CD4-positive, alpha-beta T cell treated with Interleukin-10 for 1 hour (primary cell): ENCODE measurements at regions not wholly inside any gene's neighbourhood (a gene's known extent, or its start where the extent isn't known, plus 50 kb on each side); places are given as distances from the start of the nearest gene placed in this dataset.
"Not testable (repeated sequence)": the region's sequence is repeated elsewhere in the genome, so short reads cannot be mapped to it uniquely, and the experiment has no call there.

Experiments used
- DNase-seq: peaks from one replicate; pipeline ENCODE4 v3.0.0-alpha.2; 2020

- DNase-seq, result no peak
These were observed 89.2 kb upstream of the PCED1B start for GRCh38 chr12:46990211-46990610.

- DNase-seq, result not testable (repeated sequence)
These were observed 87.4 kb upstream of the PCED1B start for GRCh38 chr12:46992051-46992450.

GRCh38 chr12:46998811-46999368 lies 80.5 kb upstream of the PCED1B start:
- DNase-seq, result no peak

DNA sequence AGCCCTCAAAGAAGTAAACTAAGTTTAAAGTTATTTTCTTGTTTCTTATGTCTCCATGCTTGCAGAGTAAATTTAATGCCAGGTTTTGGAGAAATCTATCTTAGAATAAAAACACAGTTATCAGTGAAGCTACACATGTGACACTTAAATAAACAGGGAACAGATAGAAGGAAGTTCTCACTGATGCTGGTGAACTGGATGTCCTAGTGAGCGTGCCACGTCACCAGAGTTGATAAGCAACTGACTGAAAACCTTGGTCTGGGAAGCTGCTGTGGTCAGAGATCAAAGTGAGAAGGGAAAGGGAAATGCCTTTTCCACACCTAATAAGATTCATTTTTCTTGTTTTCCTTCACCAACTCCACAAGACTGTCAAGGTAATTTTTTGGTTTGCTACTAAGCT lies 74.8 kb upstream of the PCED1B start:
- DNase-seq, result no peak

DNA sequence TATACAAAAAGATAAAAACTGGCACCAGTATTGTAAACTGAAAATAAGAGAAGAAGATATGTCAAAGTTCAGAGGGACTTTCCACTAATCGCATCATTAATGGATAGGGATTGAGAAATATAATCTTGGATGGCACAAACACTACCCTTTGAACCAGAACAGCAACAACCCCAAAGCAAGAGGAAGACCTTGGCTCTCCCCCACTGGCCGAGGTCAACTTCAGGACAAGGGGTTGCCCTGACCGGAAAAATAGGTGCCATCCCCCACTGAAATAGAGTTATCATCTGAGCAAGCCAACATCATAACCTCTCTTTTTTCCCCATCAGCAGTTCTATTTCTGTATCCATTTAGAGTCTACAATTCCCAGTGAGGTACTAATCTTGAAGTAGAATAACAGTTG lies 72.4 kb upstream of the PCED1B start:
- no peak for DNase-seq

GRCh38 chr12:47012552-47012951 lies 66.9 kb upstream of the PCED1B start:
- no peak for DNase-seq

DNA sequence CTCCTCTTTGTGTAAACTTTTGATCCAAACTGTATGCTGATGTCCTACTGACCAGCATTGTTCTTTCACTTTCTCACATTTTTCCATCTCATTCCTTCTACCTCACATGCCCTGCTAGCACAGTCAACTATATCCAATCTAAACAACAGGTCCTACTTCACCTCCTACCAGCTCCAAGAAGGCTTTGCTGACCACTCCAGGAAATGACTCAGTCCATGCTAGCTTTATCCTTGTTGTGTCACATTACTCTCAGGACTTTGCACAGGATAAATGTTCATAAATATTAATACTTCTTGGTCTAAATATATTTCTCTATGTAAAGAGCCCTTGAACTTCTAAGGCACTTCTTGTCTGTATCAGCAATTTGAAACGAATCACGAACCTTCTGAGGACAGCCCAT lies 64.9 kb upstream of the PCED1B start:
- DNase-seq, result no peak

- DNase-seq, result no peak
These were observed 64.0 kb upstream of the PCED1B start for GRCh38 chr12:47015381-47015780.

DNA sequence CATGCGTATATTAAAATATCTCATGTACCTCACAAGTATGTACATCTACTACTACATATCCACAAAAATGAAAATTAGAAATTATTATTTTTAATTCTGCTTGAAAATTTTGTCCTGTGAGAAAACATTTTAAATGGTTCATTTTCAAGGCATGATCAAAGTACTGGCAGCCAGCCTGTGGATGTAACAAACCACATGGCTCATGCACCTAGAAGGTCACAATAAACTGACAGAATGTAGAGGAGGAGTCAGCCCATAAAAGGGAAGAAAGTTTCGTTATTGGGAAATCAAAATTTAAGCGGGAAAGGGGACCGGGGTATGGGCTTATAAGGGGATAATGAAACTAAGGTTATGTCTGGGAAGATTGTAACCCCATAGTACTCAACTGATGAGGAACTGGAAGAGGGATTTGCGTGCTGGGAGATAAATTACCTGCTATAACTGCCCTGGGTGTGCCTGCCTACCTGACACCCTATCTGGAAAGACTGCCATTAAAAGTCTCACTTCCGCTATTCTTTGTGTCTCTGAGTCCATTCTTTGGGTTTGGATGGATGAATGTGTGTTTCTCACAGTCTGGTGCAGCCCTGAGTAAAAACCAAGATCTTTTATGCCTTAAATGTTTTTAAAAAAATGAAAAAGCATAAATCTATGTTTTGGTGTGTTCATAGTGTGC lies 62.2 kb upstream of the PCED1B start:
- DNase-seq, result no peak

GRCh38 chr12:47017901-47018475 lies 61.4 kb upstream of the PCED1B start:
- no peak for DNase-seq

- no peak for DNase-seq
These were observed 59.1 kb upstream of the PCED1B start for GRCh38 chr12:47020211-47020821.

GRCh38 chr12:47021298-47021697 lies 58.1 kb upstream of the PCED1B start:
- DNase-seq, result peak; percentile 64

DNA sequence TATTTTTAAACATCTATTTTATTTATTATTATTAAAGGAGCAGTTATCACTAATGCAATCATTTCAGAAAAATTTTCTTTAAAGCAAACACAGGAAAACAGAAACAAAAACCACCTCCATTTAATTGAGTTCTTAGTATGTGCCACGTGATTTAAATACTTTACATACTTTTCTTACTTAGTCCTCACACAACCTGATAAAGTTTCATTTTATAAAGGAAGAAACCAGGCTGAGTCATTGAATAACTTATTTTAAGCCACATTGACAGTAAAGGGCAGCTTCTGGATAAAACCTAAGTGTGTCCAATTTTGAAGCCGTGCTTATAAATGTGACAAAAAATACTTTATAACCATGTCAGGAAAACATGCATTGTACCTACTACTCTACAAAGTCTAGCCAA lies 57.1 kb upstream of the PCED1B start:
- no peak for DNase-seq

- no peak for DNase-seq
These were observed 56.1 kb upstream of the PCED1B start for GRCh38 chr12:47023311-47023710.

DNA sequence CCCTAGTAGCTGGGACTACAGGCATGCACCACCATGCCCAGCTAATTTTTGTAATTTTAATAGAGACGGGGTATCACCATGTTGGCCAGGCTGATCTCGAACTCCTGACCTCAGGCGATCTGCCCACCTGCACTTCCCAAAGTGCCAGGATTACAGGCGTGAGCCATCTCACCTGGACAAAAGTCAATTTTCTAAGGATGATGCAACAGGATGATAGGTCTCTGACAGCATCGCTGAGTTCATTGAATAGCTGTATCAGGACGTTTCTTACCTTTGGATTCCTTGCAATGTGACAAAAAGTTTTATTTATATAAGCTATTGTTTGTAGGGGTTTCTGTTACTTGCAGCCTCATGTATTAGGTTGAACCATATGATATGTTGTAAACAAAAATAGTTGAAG lies 55.5 kb upstream of the PCED1B start:
- DNase-seq, result no peak

GRCh38 chr12:47024463-47024862 lies 55.0 kb upstream of the PCED1B start:
- no peak for DNase-seq

GRCh38 chr12:47025349-47025748 lies 54.1 kb upstream of the PCED1B start:
- DNase-seq, result no peak

- DNase-seq, result no peak
These were observed 53.6 kb upstream of the PCED1B start for GRCh38 chr12:47025798-47026197.

DNA sequence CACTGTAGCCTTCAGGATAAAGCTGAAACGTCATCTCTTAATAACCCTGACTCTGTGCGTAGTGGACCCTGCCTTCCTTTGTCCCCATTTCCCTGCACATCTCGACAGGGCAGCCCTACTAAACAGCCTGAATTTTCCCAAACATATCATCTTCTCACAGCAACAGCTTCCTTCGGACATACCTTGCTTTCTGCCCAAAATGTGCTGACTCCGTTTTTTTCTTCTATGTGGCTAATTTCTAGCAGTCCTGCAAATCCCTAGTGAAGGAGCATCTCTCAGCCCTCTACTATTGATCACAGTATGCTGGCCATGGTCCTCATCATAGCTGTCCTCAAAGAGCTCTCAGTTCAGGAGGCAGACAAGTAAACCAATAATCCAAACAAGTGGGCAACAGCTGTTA lies 53.1 kb upstream of the PCED1B start:
- no peak for DNase-seq
